ENCODE measurements at regions not wholly inside any gene's neighbourhood (a gene's known extent, or its start where the extent isn't known, plus 50 kb on each side); places are given as distances from the start of the nearest gene placed in this dataset.

DNA sequence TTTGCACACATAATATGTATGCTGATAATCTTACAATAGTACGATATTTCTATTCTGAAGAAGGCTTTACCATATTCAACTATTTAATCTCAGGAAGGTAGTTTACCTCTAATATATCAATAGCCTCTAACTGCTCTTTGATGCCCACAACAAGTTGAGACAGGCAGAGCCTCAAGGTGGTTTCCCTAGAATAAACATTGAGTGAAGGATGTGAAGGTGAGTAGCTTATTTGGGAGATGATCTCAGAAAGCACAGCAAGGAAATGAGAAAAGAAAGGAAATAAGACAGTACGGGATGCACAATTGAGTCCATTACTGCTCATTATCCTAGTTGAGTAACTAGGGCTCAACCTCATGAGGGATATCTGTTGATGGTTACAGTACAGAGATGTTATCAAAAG lies 638.4 kb downstream of the MAFB start:
- TF ChIP-seq, protein P1, sequence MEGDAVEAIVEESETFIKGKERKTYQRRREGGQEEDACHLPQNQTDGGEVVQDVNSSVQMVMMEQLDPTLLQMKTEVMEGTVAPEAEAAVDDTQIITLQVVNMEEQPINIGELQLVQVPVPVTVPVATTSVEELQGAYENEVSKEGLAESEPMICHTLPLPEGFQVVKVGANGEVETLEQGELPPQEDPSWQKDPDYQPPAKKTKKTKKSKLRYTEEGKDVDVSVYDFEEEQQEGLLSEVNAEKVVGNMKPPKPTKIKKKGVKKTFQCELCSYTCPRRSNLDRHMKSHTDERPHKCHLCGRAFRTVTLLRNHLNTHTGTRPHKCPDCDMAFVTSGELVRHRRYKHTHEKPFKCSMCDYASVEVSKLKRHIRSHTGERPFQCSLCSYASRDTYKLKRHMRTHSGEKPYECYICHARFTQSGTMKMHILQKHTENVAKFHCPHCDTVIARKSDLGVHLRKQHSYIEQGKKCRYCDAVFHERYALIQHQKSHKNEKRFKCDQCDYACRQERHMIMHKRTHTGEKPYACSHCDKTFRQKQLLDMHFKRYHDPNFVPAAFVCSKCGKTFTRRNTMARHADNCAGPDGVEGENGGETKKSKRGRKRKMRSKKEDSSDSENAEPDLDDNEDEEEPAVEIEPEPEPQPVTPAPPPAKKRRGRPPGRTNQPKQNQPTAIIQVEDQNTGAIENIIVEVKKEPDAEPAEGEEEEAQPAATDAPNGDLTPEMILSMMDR (IDR thresholded peaks at IDR 0.05), result no peak
- no peak for TF ChIP-seq EP300 (IDR thresholded peaks at IDR 0.05)
- TF ChIP-seq POLR2AphosphoS5 (IDR thresholded peaks at IDR 0.05), result no peak
